ENCODE measurements at regions not wholly inside any gene's neighbourhood (a gene's known extent, or its start where the extent isn't known, plus 50 kb on each side); places are given as distances from the start of the nearest gene placed in this dataset.

GRCh38 chr14:94903883-94904282, 134.0 kb upstream of the GSC start:
- no peak overlapping the region for H3K27ac Mint-ChIP-seq
- no peaks in the 10 kb centered on the region for H3K4me1 Mint-ChIP-seq (ENCODE audit: low read depth)
- DNase-seq (ENCODE audit: low spot score): no peak
- no peak overlapping the region for H3K4me3 Mint-ChIP-seq (ENCODE audit: low read depth)
- intact Hi-C loops (cut with micrococcal nuclease): no loop called here
- no peaks in the 10 kb centered on the region for H3K9me3 Mint-ChIP-seq
- no peaks in the 10 kb centered on the region for H3K36me3 Mint-ChIP-seq (ENCODE audit: low read depth)
- no peaks in the 10 kb centered on the region for H3K27me3 Mint-ChIP-seq (ENCODE audit: low read depth)

GRCh38 chr14:94903338-94903737, 133.4 kb upstream of the GSC start:
- no peaks in the 10 kb centered on the region for H3K36me3 Mint-ChIP-seq (ENCODE audit: low read depth)
- no peaks in the 10 kb centered on the region for H3K4me1 Mint-ChIP-seq (ENCODE audit: low read depth)
- H3K27me3 Mint-ChIP-seq (ENCODE audit: low read depth): no peaks in the 10 kb centered on the region
- H3K27ac Mint-ChIP-seq: no peak overlapping the region
- intact Hi-C loops (cut with micrococcal nuclease): no loop called here
- no peak overlapping the region for H3K4me3 Mint-ChIP-seq (ENCODE audit: low read depth)
- DNase-seq (ENCODE audit: low spot score): no peak
- H3K9me3 Mint-ChIP-seq: no peaks in the 10 kb centered on the region

DNA sequence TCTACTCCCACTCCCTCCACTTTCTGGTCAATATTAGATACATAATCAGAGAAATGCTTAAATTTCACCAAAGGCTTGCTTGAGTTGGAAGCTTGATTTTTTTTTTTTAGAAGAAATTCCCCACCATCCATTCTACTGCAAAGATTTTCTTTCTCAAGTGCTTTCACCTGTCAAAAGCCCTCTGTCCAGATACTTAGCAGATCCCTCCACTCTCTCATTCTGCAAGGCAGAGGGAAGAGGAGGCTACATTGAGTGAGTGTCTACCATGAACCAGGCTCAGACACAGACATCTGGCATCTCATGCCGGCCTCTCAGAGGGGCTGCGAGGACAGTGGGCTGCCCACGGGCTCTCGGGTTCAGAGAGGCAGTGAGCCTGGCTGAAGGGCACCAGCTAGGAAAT, 127.6 kb upstream of the GSC start:
- no peak overlapping the region for H3K4me3 Mint-ChIP-seq (ENCODE audit: low read depth)

DNA sequence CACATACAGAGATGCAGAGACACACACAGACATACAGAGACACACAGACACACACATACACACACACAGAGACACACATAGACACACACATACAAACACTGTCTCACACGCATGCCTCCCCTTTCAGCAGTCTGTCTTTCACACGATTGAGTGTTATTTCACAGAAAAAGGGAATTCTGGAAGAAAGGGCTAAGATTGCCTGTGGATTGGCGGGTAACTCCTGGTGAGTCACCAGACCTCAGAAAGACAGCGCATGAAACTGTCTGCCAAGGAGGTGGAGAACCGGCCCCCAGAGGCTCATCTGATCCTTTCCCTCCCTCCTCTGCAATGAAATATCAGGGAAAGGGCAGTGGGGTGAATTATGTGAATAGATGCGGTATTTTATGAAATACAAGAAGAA, 127.2 kb upstream of the GSC start:
- no peak overlapping the region for H3K4me3 Mint-ChIP-seq (ENCODE audit: low read depth)
- no peaks in the 10 kb centered on the region for H3K4me1 Mint-ChIP-seq (ENCODE audit: low read depth)
- H3K27ac Mint-ChIP-seq: no peak overlapping the region
- intact Hi-C loops (cut with micrococcal nuclease): no loop called here
- no peaks in the 10 kb centered on the region for H3K27me3 Mint-ChIP-seq (ENCODE audit: low read depth)
- H3K36me3 Mint-ChIP-seq (ENCODE audit: low read depth): no peaks in the 10 kb centered on the region
- no peak for DNase-seq (ENCODE audit: low spot score)
- no peaks in the 10 kb centered on the region for H3K9me3 Mint-ChIP-seq

More for the DNA sequence above, 127.6 kb upstream of the GSC start:
- Mint-ChIP-seq H3K27me3 (ENCODE audit: low read depth) (no peaks in the 10 kb centered on the region), H3K9me3 (no peaks in the 10 kb centered on the region), H3K36me3 (ENCODE audit: low read depth) (no peaks in the 10 kb centered on the region), H3K4me1 (ENCODE audit: low read depth) (no peaks in the 10 kb centered on the region), H3K27ac (no peak overlapping the region)
- intact Hi-C loops (cut with micrococcal nuclease): no loop called here
- DNase-seq (ENCODE audit: low spot score): no peak

GRCh38 chr14:94893411-94894160, 123.7 kb upstream of the GSC start:
- Mint-ChIP-seq H3K9me3 (no peaks in the 10 kb centered on the region), H3K27ac (no peak overlapping the region)

GRCh38 chr14:94890785-94891184, 120.9 kb upstream of the GSC start:
- H3K27ac Mint-ChIP-seq: no peak overlapping the region
- intact Hi-C loops (cut with micrococcal nuclease): no loop called here
- no peaks in the 10 kb centered on the region for H3K9me3 Mint-ChIP-seq
- no peaks in the 10 kb centered on the region for H3K27me3 Mint-ChIP-seq (ENCODE audit: low read depth)
- DNase-seq (ENCODE audit: low spot score): no peak
- no peaks in the 10 kb centered on the region for H3K4me1 Mint-ChIP-seq (ENCODE audit: low read depth)
- H3K4me3 Mint-ChIP-seq (ENCODE audit: low read depth): no peak overlapping the region
- no peaks in the 10 kb centered on the region for H3K36me3 Mint-ChIP-seq (ENCODE audit: low read depth)

More at GRCh38 chr14:94893411-94894160, 123.7 kb upstream of the GSC start:
- intact Hi-C loops (cut with micrococcal nuclease): no loop called here
- Mint-ChIP-seq H3K4me3 (ENCODE audit: low read depth) (no peak overlapping the region), H3K4me1 (ENCODE audit: low read depth) (no peaks in the 10 kb centered on the region), H3K27me3 (ENCODE audit: low read depth) (no peaks in the 10 kb centered on the region), H3K36me3 (ENCODE audit: low read depth) (no peaks in the 10 kb centered on the region)
- no peak for DNase-seq (ENCODE audit: low spot score)

GRCh38 chr14:94889520-94890312, 119.8 kb upstream of the GSC start:
- Mint-ChIP-seq H3K9me3 (no peaks in the 10 kb centered on the region), H3K36me3 (ENCODE audit: low read depth) (no peaks in the 10 kb centered on the region)

GRCh38 chr14:94888121-94888520, 118.2 kb upstream of the GSC start:
- no peak for DNase-seq (ENCODE audit: low spot score)
- Mint-ChIP-seq H3K36me3 (ENCODE audit: low read depth) (no peaks in the 10 kb centered on the region), H3K27ac (no peak overlapping the region), H3K4me1 (ENCODE audit: low read depth) (no peaks in the 10 kb centered on the region), H3K4me3 (ENCODE audit: low read depth) (no peak overlapping the region), H3K27me3 (ENCODE audit: low read depth) (no peaks in the 10 kb centered on the region), H3K9me3 (no peaks in the 10 kb centered on the region)
- intact Hi-C loops (cut with micrococcal nuclease): no loop called here

More at GRCh38 chr14:94889520-94890312, 119.8 kb upstream of the GSC start:
- DNase-seq (ENCODE audit: low spot score): no peak
- no peaks in the 10 kb centered on the region for H3K4me1 Mint-ChIP-seq (ENCODE audit: low read depth)
- H3K4me3 Mint-ChIP-seq (ENCODE audit: low read depth): no peak overlapping the region
- intact Hi-C loops (cut with micrococcal nuclease): no loop called here
- no peak overlapping the region for H3K27ac Mint-ChIP-seq
- H3K27me3 Mint-ChIP-seq (ENCODE audit: low read depth): no peaks in the 10 kb centered on the region

DNA sequence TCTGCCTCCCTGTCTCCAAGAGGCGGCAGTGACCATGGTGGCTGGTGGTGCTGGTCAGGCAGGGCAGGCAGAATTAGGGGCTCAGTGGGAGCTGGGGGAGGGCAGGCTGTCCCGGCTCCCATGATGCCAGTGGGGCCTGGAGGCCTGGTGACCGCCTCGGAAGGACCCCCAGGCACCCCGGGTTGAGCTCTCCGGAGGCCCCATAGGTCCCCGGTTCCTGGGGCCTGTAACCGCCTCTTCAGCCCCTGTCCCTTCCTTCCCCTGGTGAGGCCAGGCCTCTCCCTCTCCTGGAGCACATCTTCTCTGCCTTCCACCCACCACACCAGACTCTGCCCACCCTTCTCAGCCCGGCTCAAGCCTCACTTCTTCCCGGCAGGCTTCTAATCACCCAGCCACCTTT, 117.7 kb upstream of the GSC start:
- DNase-seq (ENCODE audit: low spot score): no peak
- Mint-ChIP-seq H3K4me1 (ENCODE audit: low read depth) (no peaks in the 10 kb centered on the region), H3K27ac (no peak overlapping the region), H3K4me3 (ENCODE audit: low read depth) (no peak overlapping the region), H3K9me3 (no peaks in the 10 kb centered on the region), H3K36me3 (ENCODE audit: low read depth) (no peaks in the 10 kb centered on the region), H3K27me3 (ENCODE audit: low read depth) (no peaks in the 10 kb centered on the region)
- intact Hi-C loops (cut with micrococcal nuclease): no loop called here

- intact Hi-C loops (cut with micrococcal nuclease): no loop called here
- no peak for DNase-seq (ENCODE audit: low spot score)
- no peaks in the 10 kb centered on the region for H3K27me3 Mint-ChIP-seq (ENCODE audit: low read depth)
- no peaks in the 10 kb centered on the region for H3K4me1 Mint-ChIP-seq (ENCODE audit: low read depth)
- H3K27ac Mint-ChIP-seq: no peak overlapping the region
- H3K36me3 Mint-ChIP-seq (ENCODE audit: low read depth): no peaks in the 10 kb centered on the region
- no peak overlapping the region for H3K4me3 Mint-ChIP-seq (ENCODE audit: low read depth)
- no peaks in the 10 kb centered on the region for H3K9me3 Mint-ChIP-seq
Observed at GRCh38 chr14:94886931-94887330, 117.0 kb upstream of the GSC start.

GRCh38 chr14:94885481-94886155, 115.7 kb upstream of the GSC start:
- intact Hi-C loops (cut with micrococcal nuclease): no loop called here
- Mint-ChIP-seq H3K9me3 (no peaks in the 10 kb centered on the region), H3K27me3 (ENCODE audit: low read depth) (no peaks in the 10 kb centered on the region)

DNA sequence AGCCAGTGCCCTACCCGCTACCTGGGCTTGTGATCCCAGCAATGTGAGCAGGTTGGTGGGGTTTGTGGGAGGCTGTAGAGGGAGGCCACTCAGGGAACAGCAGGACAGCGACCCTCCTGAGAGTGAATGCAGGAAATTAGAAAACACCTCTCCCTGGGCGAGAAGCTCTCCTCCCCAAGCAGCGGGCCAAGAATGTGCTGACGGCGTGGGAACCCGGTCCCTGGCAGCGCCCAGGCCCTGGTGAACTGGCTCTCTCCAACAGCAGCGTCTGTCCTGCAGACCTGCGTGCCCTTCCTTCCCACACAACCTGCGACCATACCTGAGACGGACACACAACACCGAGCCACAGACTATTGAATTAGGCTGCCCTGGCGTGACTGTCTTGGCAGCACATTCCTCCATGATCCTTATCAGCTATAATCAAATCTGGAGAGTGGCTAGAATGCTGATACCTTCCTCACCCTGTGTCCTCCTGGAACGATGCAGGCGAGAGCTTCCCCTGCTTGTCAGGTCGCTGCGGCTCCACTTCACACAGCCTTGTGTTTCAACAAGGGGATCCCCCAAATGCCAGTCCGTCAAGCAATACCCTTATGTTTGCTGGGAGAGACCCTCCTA, 114.8 kb upstream of the GSC start:
- Mint-ChIP-seq H3K27ac (no peak overlapping the region), H3K9me3 (no peaks in the 10 kb centered on the region), H3K36me3 (ENCODE audit: low read depth) (no peaks in the 10 kb centered on the region), H3K4me3 (ENCODE audit: low read depth) (no peak overlapping the region), H3K4me1 (ENCODE audit: low read depth) (no peaks in the 10 kb centered on the region), H3K27me3 (ENCODE audit: low read depth) (no peaks in the 10 kb centered on the region)
- DNase-seq (ENCODE audit: low spot score): no peak
- intact Hi-C loops (cut with micrococcal nuclease): no loop called here

More at GRCh38 chr14:94885481-94886155, 115.7 kb upstream of the GSC start:
- no peaks in the 10 kb centered on the region for H3K36me3 Mint-ChIP-seq (ENCODE audit: low read depth)
- H3K4me1 Mint-ChIP-seq (ENCODE audit: low read depth): no peaks in the 10 kb centered on the region
- DNase-seq (ENCODE audit: low spot score): no peak
- H3K27ac Mint-ChIP-seq: no peak overlapping the region
- no peak overlapping the region for H3K4me3 Mint-ChIP-seq (ENCODE audit: low read depth)
